IPS-18a (cell line): ENCODE measurements at regions not wholly inside any gene's neighbourhood (a gene's known extent, or its start where the extent isn't known, plus 50 kb on each side); places are given as distances from the start of the nearest gene placed in this dataset.

Experiments
- H3K27ac ChIP-seq: one replicate; pipeline ENCODE4 v1.5.1; 2013; ENCODE audit warnings: low read length
- H3K27me3 ChIP-seq: one replicate; pipeline ENCODE4 v1.6.1; 2013; ENCODE audit warnings: mild to moderate bottlenecking, low read length; ENCODE audit not compliant: control insufficient read depth, insufficient read depth
- H3K36me3 ChIP-seq: one replicate; pipeline ENCODE4 v1.6.1; 2013; ENCODE audit warnings: low read depth, low read length; ENCODE audit not compliant: control insufficient read depth
- H3K4me1 ChIP-seq: one replicate; pipeline ENCODE4 v1.6.1; 2013; ENCODE audit warnings: low read depth, low read length; ENCODE audit not compliant: control insufficient read depth
- H3K4me3 ChIP-seq: one replicate; pipeline ENCODE4 v1.5.1; 2013; ENCODE audit warnings: low read length
- H3K9ac ChIP-seq: one replicate; pipeline ENCODE4 v1.6.1; 2013; ENCODE audit warnings: mild to moderate bottlenecking, low read length, moderate library complexity
- H3K9me3 ChIP-seq: one replicate; pipeline ENCODE4 v1.6.1; 2013; ENCODE audit warnings: low read depth, low read length; ENCODE audit not compliant: control insufficient read depth

GRCh38 chr4:15130441-15130840 is 128.2 kb downstream of the CPEB2 start:
- H3K4me3 ChIP-seq = no peak overlapping the region
- H3K27me3 ChIP-seq = no peaks in the 10 kb centered on the region
- H3K36me3 ChIP-seq = no peaks in the 10 kb centered on the region
- no peak overlapping the region for H3K9ac ChIP-seq
- H3K9me3 ChIP-seq = peaks cover 2% of the 10 kb centered on the region
- no peaks in the 10 kb centered on the region for H3K4me1 ChIP-seq
- H3K27ac ChIP-seq = no peak overlapping the region

- Histone ChIP-seq H3K4me3 (no peak overlapping the region), H3K4me1 (no peaks in the 10 kb centered on the region), H3K27ac (no peak overlapping the region), H3K9me3 (peaks cover 10% of the 10 kb centered on the region), H3K36me3 (no peaks in the 10 kb centered on the region), H3K9ac (no peak overlapping the region), H3K27me3 (no peaks in the 10 kb centered on the region)
Measured at GRCh38 chr4:15131551-15131950, 129.3 kb downstream of the CPEB2 start.

GRCh38 chr4:15132739-15133138 is 130.5 kb downstream of the CPEB2 start:
- Histone ChIP-seq H3K4me3 (no peak overlapping the region), H3K27me3 (no peaks in the 10 kb centered on the region), H3K9me3 (peaks cover 16% of the 10 kb centered on the region), H3K9ac (no peak overlapping the region), H3K36me3 (no peaks in the 10 kb centered on the region), H3K4me1 (no peaks in the 10 kb centered on the region), H3K27ac (no peak overlapping the region)

GRCh38 chr4:15139599-15139998 is 137.3 kb downstream of the CPEB2 start:
- H3K36me3 ChIP-seq = no peaks in the 10 kb centered on the region
- H3K27ac ChIP-seq = no peak overlapping the region
- no peak overlapping the region for H3K4me3 ChIP-seq
- no peaks in the 10 kb centered on the region for H3K4me1 ChIP-seq
- H3K9ac ChIP-seq = no peak overlapping the region
- H3K9me3 ChIP-seq = peaks cover 16% of the 10 kb centered on the region
- H3K27me3 ChIP-seq = no peaks in the 10 kb centered on the region

- Histone ChIP-seq H3K4me3 (no peak overlapping the region), H3K9me3 (no peaks in the 10 kb centered on the region), H3K27me3 (no peaks in the 10 kb centered on the region), H3K27ac (no peak overlapping the region), H3K36me3 (no peaks in the 10 kb centered on the region), H3K9ac (no peak overlapping the region), H3K4me1 (no peaks in the 10 kb centered on the region)
Measured at GRCh38 chr4:15142201-15142600, 139.9 kb downstream of the CPEB2 start.

- H3K36me3 ChIP-seq = no peaks in the 10 kb centered on the region
- no peak overlapping the region for H3K4me3 ChIP-seq
- peaks cover 5% of the 10 kb centered on the region for H3K4me1 ChIP-seq
- no peaks in the 10 kb centered on the region for H3K9me3 ChIP-seq
- H3K27ac ChIP-seq = no peak overlapping the region
- no peak overlapping the region for H3K9ac ChIP-seq
- H3K27me3 ChIP-seq = no peaks in the 10 kb centered on the region
Measured at GRCh38 chr4:15143551-15143950, 141.3 kb downstream of the CPEB2 start.

- Histone ChIP-seq H3K9ac (no peak overlapping the region), H3K9me3 (no peaks in the 10 kb centered on the region), H3K36me3 (no peaks in the 10 kb centered on the region), H3K27ac (no peak overlapping the region), H3K4me1 (peaks cover 13% of the 10 kb centered on the region), H3K4me3 (no peak overlapping the region), H3K27me3 (no peaks in the 10 kb centered on the region)
Measured at GRCh38 chr4:15144249-15144966, 142.1 kb downstream of the CPEB2 start.

- Histone ChIP-seq H3K4me1 (peaks cover 18% of the 10 kb centered on the region), H3K27me3 (no peaks in the 10 kb centered on the region), H3K9me3 (no peaks in the 10 kb centered on the region), H3K4me3 (no peak overlapping the region), H3K27ac (no peak overlapping the region), H3K9ac (no peak overlapping the region), H3K36me3 (no peaks in the 10 kb centered on the region)
Measured at GRCh38 chr4:15144967-15145295, 142.7 kb downstream of the CPEB2 start.

GRCh38 chr4:15145709-15146108 is 143.4 kb downstream of the CPEB2 start:
- H3K27me3 ChIP-seq = no peaks in the 10 kb centered on the region
- H3K36me3 ChIP-seq = no peaks in the 10 kb centered on the region
- peaks cover 21% of the 10 kb centered on the region for H3K4me1 ChIP-seq
- H3K9ac ChIP-seq = no peak overlapping the region
- no peak overlapping the region for H3K4me3 ChIP-seq
- H3K9me3 ChIP-seq = no peaks in the 10 kb centered on the region
- no peak overlapping the region for H3K27ac ChIP-seq

GRCh38 chr4:15147714-15148113 is 145.4 kb downstream of the CPEB2 start:
- Histone ChIP-seq H3K4me1 (peaks cover 21% of the 10 kb centered on the region), H3K4me3 (no peak overlapping the region), H3K9ac (no peak overlapping the region), H3K9me3 (no peaks in the 10 kb centered on the region), H3K27me3 (no peaks in the 10 kb centered on the region), H3K27ac (no peak overlapping the region), H3K36me3 (no peaks in the 10 kb centered on the region)

GRCh38 chr4:15148199-15148598 is 145.9 kb downstream of the CPEB2 start:
- H3K36me3 ChIP-seq = no peaks in the 10 kb centered on the region
- no peaks in the 10 kb centered on the region for H3K27me3 ChIP-seq
- no peak overlapping the region for H3K4me3 ChIP-seq
- H3K27ac ChIP-seq = no peak overlapping the region
- peaks cover 21% of the 10 kb centered on the region for H3K4me1 ChIP-seq
- H3K9me3 ChIP-seq = no peaks in the 10 kb centered on the region
- H3K9ac ChIP-seq = no peak overlapping the region

- Histone ChIP-seq H3K36me3 (no peaks in the 10 kb centered on the region), H3K27me3 (no peaks in the 10 kb centered on the region), H3K9ac (no peak overlapping the region), H3K4me3 (no peak overlapping the region), H3K9me3 (no peaks in the 10 kb centered on the region), H3K27ac (no peak overlapping the region), H3K4me1 (peaks cover 21% of the 10 kb centered on the region)
Measured at GRCh38 chr4:15148691-15149090, 146.4 kb downstream of the CPEB2 start.
